Calu3 (cell line): ENCODE measurements at regions not wholly inside any gene's neighbourhood (a gene's known extent, or its start where the extent isn't known, plus 50 kb on each side); places are given as distances from the start of the nearest gene placed in this dataset.

ENCODE experiments used
- BruUV-seq: library from RNA; stranded (reverse); fragments of 400-500 nt; replicated peaks from 2 replicates; lab custom pipeline; 2021; lab: Mats Ljungman, UMichigan
- CTCF ChIA-PET: fragments of 300-600 bp; sonication (Branson Sonifier 250); formaldehyde crosslinking; loops from one replicate; lab custom pipeline; 2022; ENCODE audit warnings: antibody characterized with exemption; lab: Charles Lee
- DNase-seq: peaks from one replicate; pipeline ENCODE4 v3.0.0; 2022
- H3K27ac Mint-ChIP-seq: one replicate; pipeline ENCODE4 v1.8.0; 2022; ENCODE audit warnings: mixed read lengths; ENCODE audit not compliant: unreplicated experiment
- H3K27me3 Mint-ChIP-seq: one replicate; pipeline ENCODE4 v1.8.0; 2022; ENCODE audit warnings: mixed read lengths; ENCODE audit not compliant: unreplicated experiment
- H3K36me3 Mint-ChIP-seq: one replicate; pipeline ENCODE4 v1.8.0; 2022; ENCODE audit warnings: mild to moderate bottlenecking, moderate library complexity, mixed read lengths; ENCODE audit not compliant: insufficient read depth, unreplicated experiment
- H3K4me1 Mint-ChIP-seq: one replicate; pipeline ENCODE4 v1.8.0; 2022; ENCODE audit warnings: mild to moderate bottlenecking, low read depth, mixed read lengths; ENCODE audit not compliant: unreplicated experiment
- H3K4me3 Mint-ChIP-seq: one replicate; pipeline ENCODE4 v1.8.0; 2022; ENCODE audit warnings: mild to moderate bottlenecking, low read depth, moderate library complexity, mixed read lengths; ENCODE audit not compliant: unreplicated experiment
- H3K9me3 Mint-ChIP-seq: one replicate; pipeline ENCODE4 v1.8.0; 2022; ENCODE audit warnings: low read depth, mixed read lengths; ENCODE audit not compliant: unreplicated experiment
- intact Hi-C: fragments of 100-400 bp; cut with micrococcal nuclease; formaldehyde crosslinking; loops from one replicate; pipeline ENCODE4 v1.10.0; 2022; ENCODE audit not compliant: unreplicated experiment
- TF ChIP-seq, protein P1 (sequence below): fragments of 200-600 bp; IDR thresholded peaks from one replicate; pipeline ENCODE4 v1.8.0; 2022; ENCODE audit warnings: antibody characterized with exemption; ENCODE audit not compliant: unreplicated experiment

DNA sequence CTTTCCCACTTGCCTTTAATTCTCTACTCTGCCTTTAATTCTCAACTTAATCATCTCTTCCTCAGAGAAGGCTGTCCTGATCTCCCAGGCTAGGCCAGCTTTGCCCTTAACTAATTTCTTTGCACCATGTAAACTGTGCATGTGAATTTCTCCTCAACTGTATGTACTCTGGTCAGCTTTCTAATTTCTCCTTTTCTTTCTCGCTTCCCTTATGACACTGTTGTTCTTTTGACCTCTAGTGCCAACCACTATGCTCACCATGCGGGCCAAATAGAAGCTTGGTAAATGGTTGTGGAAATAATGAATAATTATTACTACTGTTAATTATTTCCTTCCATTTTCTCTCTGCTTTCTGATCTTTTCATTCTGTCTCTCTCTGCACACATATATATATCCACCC lies 269.0 kb upstream of the CRBN start:
- no peaks in the 10 kb centered on the region for H3K27me3 Mint-ChIP-seq
- no peak overlapping the region for H3K27ac Mint-ChIP-seq
- intact Hi-C loops, result no loop called here
- no peak overlapping the region for H3K4me3 Mint-ChIP-seq
- H3K4me1 Mint-ChIP-seq, result no peaks in the 10 kb centered on the region
- H3K9me3 Mint-ChIP-seq, result peaks cover 7% of the 10 kb centered on the region
- CTCF ChIA-PET, result no interaction called here
- DNase-seq, result no peak
- no peaks in the 10 kb centered on the region for H3K36me3 Mint-ChIP-seq
- no TSS peak for BruUV-seq
- TF ChIP-seq, protein P1, sequence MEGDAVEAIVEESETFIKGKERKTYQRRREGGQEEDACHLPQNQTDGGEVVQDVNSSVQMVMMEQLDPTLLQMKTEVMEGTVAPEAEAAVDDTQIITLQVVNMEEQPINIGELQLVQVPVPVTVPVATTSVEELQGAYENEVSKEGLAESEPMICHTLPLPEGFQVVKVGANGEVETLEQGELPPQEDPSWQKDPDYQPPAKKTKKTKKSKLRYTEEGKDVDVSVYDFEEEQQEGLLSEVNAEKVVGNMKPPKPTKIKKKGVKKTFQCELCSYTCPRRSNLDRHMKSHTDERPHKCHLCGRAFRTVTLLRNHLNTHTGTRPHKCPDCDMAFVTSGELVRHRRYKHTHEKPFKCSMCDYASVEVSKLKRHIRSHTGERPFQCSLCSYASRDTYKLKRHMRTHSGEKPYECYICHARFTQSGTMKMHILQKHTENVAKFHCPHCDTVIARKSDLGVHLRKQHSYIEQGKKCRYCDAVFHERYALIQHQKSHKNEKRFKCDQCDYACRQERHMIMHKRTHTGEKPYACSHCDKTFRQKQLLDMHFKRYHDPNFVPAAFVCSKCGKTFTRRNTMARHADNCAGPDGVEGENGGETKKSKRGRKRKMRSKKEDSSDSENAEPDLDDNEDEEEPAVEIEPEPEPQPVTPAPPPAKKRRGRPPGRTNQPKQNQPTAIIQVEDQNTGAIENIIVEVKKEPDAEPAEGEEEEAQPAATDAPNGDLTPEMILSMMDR, result no peak

- CTCF ChIA-PET, result no interaction called here
- no peak overlapping the region for H3K27ac Mint-ChIP-seq
- no peaks in the 10 kb centered on the region for H3K4me1 Mint-ChIP-seq
- H3K9me3 Mint-ChIP-seq, result peaks cover 7% of the 10 kb centered on the region
- BruUV-seq, result no TSS peak
- TF ChIP-seq, protein P1, result no peak
- H3K27me3 Mint-ChIP-seq, result no peaks in the 10 kb centered on the region
- intact Hi-C loops, result no loop called here
- no peak overlapping the region for H3K4me3 Mint-ChIP-seq
- DNase-seq, result no peak
- H3K36me3 Mint-ChIP-seq, result no peaks in the 10 kb centered on the region
These were observed 268.1 kb upstream of the CRBN start for GRCh38 chr3:3447641-3448040.

DNA sequence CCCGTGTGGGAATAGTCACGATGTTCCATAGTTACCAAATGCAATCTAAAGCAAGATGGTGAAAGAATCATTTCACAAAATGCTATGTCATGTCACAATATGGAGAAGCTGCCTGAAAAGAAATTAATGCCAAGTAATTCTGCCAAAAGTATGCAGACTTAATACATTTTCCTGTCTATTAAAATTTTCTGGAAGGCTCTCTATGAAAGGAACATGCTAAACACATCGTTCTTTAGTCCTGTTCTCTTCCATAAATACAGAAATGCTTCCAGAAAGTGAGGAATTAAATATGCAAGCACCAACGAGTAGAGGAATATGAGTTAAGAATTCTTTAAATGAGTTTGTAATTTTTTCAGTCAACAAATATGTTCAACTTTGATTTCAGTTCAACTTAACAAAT lies 266.8 kb upstream of the CRBN start:
- Mint-ChIP-seq H3K27ac (no peak overlapping the region), H3K4me1 (no peaks in the 10 kb centered on the region), H3K27me3 (no peaks in the 10 kb centered on the region), H3K36me3 (no peaks in the 10 kb centered on the region), H3K4me3 (no peak overlapping the region), H3K9me3 (peaks cover 7% of the 10 kb centered on the region)
- intact Hi-C loops, result no loop called here
- CTCF ChIA-PET, result no interaction called here
- no peak for DNase-seq
- BruUV-seq, result no TSS peak
- TF ChIP-seq, protein P1, result no peak

DNA sequence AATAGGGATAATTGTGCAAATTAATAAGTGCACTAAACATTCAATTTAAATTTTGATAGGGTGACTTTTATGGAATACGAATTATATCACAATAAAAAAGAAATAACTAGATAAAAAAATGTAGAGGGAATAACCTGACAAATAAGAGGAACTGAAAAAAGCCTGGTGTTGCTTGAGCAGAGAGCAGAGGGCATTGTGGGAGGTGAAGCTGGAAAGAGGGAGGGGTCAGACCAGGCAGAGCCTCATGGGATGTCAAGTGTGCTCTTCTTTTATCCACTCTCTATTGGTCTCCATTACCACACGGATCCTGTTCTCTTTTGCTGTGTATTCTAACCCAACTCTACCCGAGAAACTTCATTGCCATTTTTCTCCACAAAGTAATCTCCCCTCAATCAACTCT lies 264.0 kb upstream of the CRBN start:
- TF ChIP-seq, protein P1, result no peak
- no peak overlapping the region for H3K4me3 Mint-ChIP-seq
- BruUV-seq, result no TSS peak
- H3K4me1 Mint-ChIP-seq, result no peaks in the 10 kb centered on the region
- CTCF ChIA-PET, result no interaction called here
- no peak for DNase-seq
- H3K27me3 Mint-ChIP-seq, result no peaks in the 10 kb centered on the region
- intact Hi-C loops, result no loop called here
- no peaks in the 10 kb centered on the region for H3K36me3 Mint-ChIP-seq
- peaks cover 5% of the 10 kb centered on the region for H3K9me3 Mint-ChIP-seq
- H3K27ac Mint-ChIP-seq, result no peak overlapping the region
